HepG2 (cell line): ENCODE measurements at regions not wholly inside any gene's neighbourhood (a gene's known extent, or its start where the extent isn't known, plus 50 kb on each side); places are given as distances from the start of the nearest gene placed in this dataset.

ENCODE experiments used
- FOXK2 ChIP-seq: fragments of 450-650 bp; IDR thresholded peaks from 2 replicates; pipeline ENCODE4 v1.6.1; 2016
- KLF9 ChIP-seq: IDR thresholded peaks from 2 replicates; pipeline ENCODE4 v1.6.1; 2016; ENCODE audit warnings: low read depth
- MBD4 ChIP-seq: IDR thresholded peaks from 2 replicates; pipeline ENCODE4 v1.6.1; 2012; ENCODE audit warnings: low read length, inconsistent platforms, borderline replicate concordance
- MXD1 ChIP-seq: sonication (generic); formaldehyde crosslinking; IDR thresholded peaks from 2 replicates; pipeline ENCODE4 v1.4.0; 2020; ENCODE audit warnings: mild to moderate bottlenecking, missing genetic modification reagents
- ZMYM2 ChIP-seq: sonication (generic); formaldehyde crosslinking; IDR thresholded peaks from 2 replicates; pipeline ENCODE4 v1.8.0; 2022; ENCODE audit warnings: mild to moderate bottlenecking, missing genetic modification reagents
- ZNF709 ChIP-seq: sonication (generic); formaldehyde crosslinking; IDR thresholded peaks from 2 replicates; pipeline ENCODE4 v1.5.0; 2020; ENCODE audit warnings: mild to moderate bottlenecking, missing genetic modification reagents
- TF ChIP-seq, protein P1 (sequence below): IDR thresholded peaks from 2 replicates; pipeline ENCODE4 v1.6.1; 2016; ENCODE audit warnings: low read depth, missing genetic modification reagents, missing compliant biosample characterization
- TF ChIP-seq, protein P2 (sequence below): sonication (generic); formaldehyde crosslinking; IDR thresholded peaks from 2 replicates; pipeline ENCODE4 v1.8.0; 2022; ENCODE audit warnings: mild to moderate bottlenecking, missing genetic modification reagents, borderline replicate concordance

- TF ChIP-seq, protein P1, sequence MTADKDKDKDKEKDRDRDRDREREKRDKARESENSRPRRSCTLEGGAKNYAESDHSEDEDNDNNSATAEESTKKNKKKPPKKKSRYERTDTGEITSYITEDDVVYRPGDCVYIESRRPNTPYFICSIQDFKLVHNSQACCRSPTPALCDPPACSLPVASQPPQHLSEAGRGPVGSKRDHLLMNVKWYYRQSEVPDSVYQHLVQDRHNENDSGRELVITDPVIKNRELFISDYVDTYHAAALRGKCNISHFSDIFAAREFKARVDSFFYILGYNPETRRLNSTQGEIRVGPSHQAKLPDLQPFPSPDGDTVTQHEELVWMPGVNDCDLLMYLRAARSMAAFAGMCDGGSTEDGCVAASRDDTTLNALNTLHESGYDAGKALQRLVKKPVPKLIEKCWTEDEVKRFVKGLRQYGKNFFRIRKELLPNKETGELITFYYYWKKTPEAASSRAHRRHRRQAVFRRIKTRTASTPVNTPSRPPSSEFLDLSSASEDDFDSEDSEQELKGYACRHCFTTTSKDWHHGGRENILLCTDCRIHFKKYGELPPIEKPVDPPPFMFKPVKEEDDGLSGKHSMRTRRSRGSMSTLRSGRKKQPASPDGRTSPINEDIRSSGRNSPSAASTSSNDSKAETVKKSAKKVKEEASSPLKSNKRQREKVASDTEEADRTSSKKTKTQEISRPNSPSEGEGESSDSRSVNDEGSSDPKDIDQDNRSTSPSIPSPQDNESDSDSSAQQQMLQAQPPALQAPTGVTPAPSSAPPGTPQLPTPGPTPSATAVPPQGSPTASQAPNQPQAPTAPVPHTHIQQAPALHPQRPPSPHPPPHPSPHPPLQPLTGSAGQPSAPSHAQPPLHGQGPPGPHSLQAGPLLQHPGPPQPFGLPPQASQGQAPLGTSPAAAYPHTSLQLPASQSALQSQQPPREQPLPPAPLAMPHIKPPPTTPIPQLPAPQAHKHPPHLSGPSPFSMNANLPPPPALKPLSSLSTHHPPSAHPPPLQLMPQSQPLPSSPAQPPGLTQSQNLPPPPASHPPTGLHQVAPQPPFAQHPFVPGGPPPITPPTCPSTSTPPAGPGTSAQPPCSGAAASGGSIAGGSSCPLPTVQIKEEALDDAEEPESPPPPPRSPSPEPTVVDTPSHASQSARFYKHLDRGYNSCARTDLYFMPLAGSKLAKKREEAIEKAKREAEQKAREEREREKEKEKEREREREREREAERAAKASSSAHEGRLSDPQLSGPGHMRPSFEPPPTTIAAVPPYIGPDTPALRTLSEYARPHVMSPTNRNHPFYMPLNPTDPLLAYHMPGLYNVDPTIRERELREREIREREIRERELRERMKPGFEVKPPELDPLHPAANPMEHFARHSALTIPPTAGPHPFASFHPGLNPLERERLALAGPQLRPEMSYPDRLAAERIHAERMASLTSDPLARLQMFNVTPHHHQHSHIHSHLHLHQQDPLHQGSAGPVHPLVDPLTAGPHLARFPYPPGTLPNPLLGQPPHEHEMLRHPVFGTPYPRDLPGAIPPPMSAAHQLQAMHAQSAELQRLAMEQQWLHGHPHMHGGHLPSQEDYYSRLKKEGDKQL (CRISPR knock-in tag): no peak
- TF ChIP-seq MBD4: no peak
- TF ChIP-seq KLF9 (CRISPR knock-in tag): no peak
- TF ChIP-seq FOXK2: no peak
- no peak for TF ChIP-seq ZMYM2 (CRISPR knock-in tag)
- TF ChIP-seq, protein P2, sequence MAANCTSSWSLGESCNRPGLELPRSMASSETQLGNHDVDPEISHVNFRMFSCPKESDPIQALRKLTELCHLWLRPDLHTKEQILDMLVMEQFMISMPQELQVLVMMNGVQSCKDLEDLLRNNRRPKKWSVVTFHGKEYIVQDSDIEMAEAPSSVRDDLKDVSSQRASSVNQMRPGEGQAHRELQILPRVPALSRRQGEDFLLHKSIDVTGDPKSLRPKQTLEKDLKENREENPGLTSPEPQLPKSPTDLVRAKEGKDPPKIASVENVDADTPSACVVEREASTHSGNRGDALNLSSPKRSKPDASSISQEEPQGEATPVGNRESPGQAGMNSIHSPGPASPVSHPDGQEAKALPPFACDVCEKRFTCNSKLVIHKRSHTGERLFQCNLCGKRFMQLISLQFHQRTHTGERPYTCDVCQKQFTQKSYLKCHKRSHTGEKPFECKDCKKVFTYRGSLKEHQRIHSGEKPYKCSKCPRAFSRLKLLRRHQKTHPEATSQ (CRISPR knock-in tag): no peak
- TF ChIP-seq MXD1: no peak
- TF ChIP-seq ZNF709 (CRISPR knock-in tag): no peak
Measured at GRCh38 chr9:124188331-124189110, 69.2 kb upstream of the NEK6 start (continued).
